Neural progenitor cell (in vitro differentiated cells): ENCODE measurements at regions not wholly inside any gene's neighbourhood (a gene's known extent, or its start where the extent isn't known, plus 50 kb on each side); places are given as distances from the start of the nearest gene placed in this dataset.

Experiments used
- DNase-seq: peaks from one replicate; pipeline ENCODE4 v3.0.0-alpha.2; 2016; ENCODE audit warnings: low spot score
- H2AFZ ChIP-seq: fragments of 200-600 bp; sonication (generic); replicated peaks from 2 replicates; pipeline ENCODE4 v1.6.1; 2016; ENCODE audit warnings: antibody characterized with exemption
- H3F3A ChIP-seq: fragments of 200-600 bp; sonication (generic); 2 replicates; pipeline ENCODE4 v1.6.1; 2016; ENCODE audit warnings: antibody characterized with exemption, low read depth
- H3K27ac ChIP-seq: fragments of 200-600 bp; sonication (generic); 2 replicates; pipeline ENCODE4 v1.5.1; 2016; ENCODE audit warnings: mild to moderate bottlenecking
- H3K27me3 ChIP-seq: fragments of 200-600 bp; sonication (generic); 2 replicates; pipeline ENCODE4 v1.6.1; 2016; ENCODE audit warnings: mild to moderate bottlenecking, moderate library complexity
- H3K36me3 ChIP-seq: fragments of 200-600 bp; sonication (generic); 2 replicates; pipeline ENCODE4 v1.5.1; 2016
- H3K4me1 ChIP-seq: fragments of 200-600 bp; sonication (generic); 2 replicates; pipeline ENCODE4 v1.6.1; 2016; ENCODE audit warnings: mixed run types
- H3K4me2 ChIP-seq: fragments of 200-600 bp; sonication (generic); 2 replicates; pipeline ENCODE4 v1.6.1; 2016
- H3K4me3 ChIP-seq: fragments of 200-600 bp; sonication (generic); 2 replicates; pipeline ENCODE4 v1.5.1; 2016
- H3K79me2 ChIP-seq: fragments of 200-600 bp; sonication (generic); 2 replicates; pipeline ENCODE4 v1.6.1; 2016; ENCODE audit warnings: low read depth
- H3K9ac ChIP-seq: fragments of 200-600 bp; sonication (generic); 2 replicates; pipeline ENCODE4 v1.6.1; 2016
- H3K9me3 ChIP-seq: fragments of 200-600 bp; sonication (generic); 2 replicates; pipeline ENCODE4 v1.5.1; 2016; ENCODE audit warnings: low read depth
- H4K20me1 ChIP-seq: fragments of 200-600 bp; sonication (generic); 2 replicates; pipeline ENCODE4 v1.6.1; 2016; ENCODE audit warnings: low read depth
- H3K27ac Mint-ChIP-seq: 3 replicates; pipeline ENCODE4 v1.8.0; 2021; ENCODE audit warnings: mixed read lengths
- H3K27me3 Mint-ChIP-seq: 2 replicates; pipeline ENCODE4 v1.8.0; 2022; ENCODE audit warnings: low read depth, mild to moderate bottlenecking, inconsistent platforms, moderate library complexity, mixed read lengths; ENCODE audit not compliant: insufficient read depth
- H3K36me3 Mint-ChIP-seq: 3 replicates; pipeline ENCODE4 v1.8.0; 2021; ENCODE audit warnings: mixed read lengths
- H3K4me1 Mint-ChIP-seq: 3 replicates; pipeline ENCODE4 v1.8.0; 2021; ENCODE audit warnings: mixed read lengths
- H3K4me3 Mint-ChIP-seq: 3 replicates; pipeline ENCODE4 v1.8.0; 2021; ENCODE audit warnings: mild to moderate bottlenecking, moderate library complexity, mixed read lengths
- H3K9me3 Mint-ChIP-seq: 3 replicates; pipeline ENCODE4 v1.8.0; 2020; ENCODE audit warnings: mixed read lengths
- CTCF ChIP-seq: fragments of 200-600 bp; sonication (generic); IDR thresholded peaks from 2 replicates; pipeline ENCODE4 v1.5.1; 2017; ENCODE audit warnings: antibody characterized with exemption, mild to moderate bottlenecking
- EZH2 ChIP-seq: fragments of 200-600 bp; sonication (generic); IDR thresholded peaks from 2 replicates; pipeline ENCODE4 v1.6.1; 2017; ENCODE audit warnings: antibody characterized with exemption, mild to moderate bottlenecking, moderate library complexity
- EZH2phosphoT487 ChIP-seq: fragments of 200-600 bp; sonication (generic); IDR thresholded peaks from 2 replicates; pipeline ENCODE4 v1.6.1; 2017; ENCODE audit warnings: antibody characterized with exemption

GRCh38 chr2:150127995-150128394 is 359.5 kb downstream of the RND3 start:
- no peaks in the 10 kb centered on the region for H3K36me3 ChIP-seq
- H3K79me2 ChIP-seq, result no peaks in the 10 kb centered on the region
- H4K20me1 ChIP-seq, result no peaks in the 10 kb centered on the region
- Mint-ChIP-seq H3K4me1 (peaks cover 31% of the 10 kb centered on the region), H3K9me3 (peaks cover 6% of the 10 kb centered on the region), H3K27ac (no peak overlapping the region), H3K27me3 (peaks cover 3% of the 10 kb centered on the region), H3K36me3 (no peaks in the 10 kb centered on the region), H3K4me3 (no peak overlapping the region)
- peaks cover 18% of the 10 kb centered on the region for H3K4me1 ChIP-seq
- H3K4me3 ChIP-seq, result no peak overlapping the region
- no peak overlapping the region for H3K27ac ChIP-seq
- H3K27me3 ChIP-seq, result no peaks in the 10 kb centered on the region
- no peaks in the 10 kb centered on the region for H3K9me3 ChIP-seq
- no peak overlapping the region for H3K9ac ChIP-seq
- H3F3A ChIP-seq, result no peaks in the 10 kb centered on the region
- DNase-seq, result no peak
- H2AFZ ChIP-seq, result no peak overlapping the region
- no peak overlapping the region for H3K4me2 ChIP-seq
- TF ChIP-seq EZH2 (no peak), EZH2phosphoT487 (no peak), CTCF (no peak)

- peaks cover 3% of the 10 kb centered on the region for H3K27me3 Mint-ChIP-seq
- Histone ChIP-seq H3K4me2 (no peak overlapping the region), H3F3A (no peaks in the 10 kb centered on the region), H3K27me3 (no peaks in the 10 kb centered on the region), H4K20me1 (no peaks in the 10 kb centered on the region), H3K4me1 (peaks cover 22% of the 10 kb centered on the region), H2AFZ (no peak overlapping the region), H3K27ac (no peak overlapping the region), H3K9me3 (no peaks in the 10 kb centered on the region), H3K9ac (no peak overlapping the region), H3K36me3 (no peaks in the 10 kb centered on the region), H3K4me3 (no peak overlapping the region), H3K79me2 (no peaks in the 10 kb centered on the region)
- no peak overlapping the region for H3K4me3 Mint-ChIP-seq
- peaks cover 35% of the 10 kb centered on the region for H3K4me1 Mint-ChIP-seq
- no peak overlapping the region for H3K27ac Mint-ChIP-seq
- DNase-seq, result no peak
- H3K36me3 Mint-ChIP-seq, result no peaks in the 10 kb centered on the region
- TF ChIP-seq EZH2, result no peak
- no peak for TF ChIP-seq CTCF
- no peak for TF ChIP-seq EZH2phosphoT487
- H3K9me3 Mint-ChIP-seq, result peaks cover 6% of the 10 kb centered on the region
Observed at GRCh38 chr2:150127346-150127990, 360.0 kb downstream of the RND3 start.

- H3K4me2 ChIP-seq, result peak overlapping the region; percentile 33
- peaks cover 22% of the 10 kb centered on the region for H3K4me1 ChIP-seq
- Mint-ChIP-seq H3K27me3 (peaks cover 3% of the 10 kb centered on the region), H3K27ac (peak overlapping the region; percentile 44), H3K9me3 (peaks cover 6% of the 10 kb centered on the region), H3K36me3 (no peaks in the 10 kb centered on the region), H3K4me3 (no peak overlapping the region), H3K4me1 (peaks cover 42% of the 10 kb centered on the region)
- no peak overlapping the region for H3K27ac ChIP-seq
- H3K4me3 ChIP-seq, result no peak overlapping the region
- H3K9me3 ChIP-seq, result no peaks in the 10 kb centered on the region
- TF ChIP-seq EZH2 (no peak), CTCF (no peak), EZH2phosphoT487 (no peak)
- no peaks in the 10 kb centered on the region for H3K27me3 ChIP-seq
- no peaks in the 10 kb centered on the region for H4K20me1 ChIP-seq
- H3F3A ChIP-seq, result no peaks in the 10 kb centered on the region
- no peaks in the 10 kb centered on the region for H3K36me3 ChIP-seq
- H3K79me2 ChIP-seq, result no peaks in the 10 kb centered on the region
- peak; percentile 31 for DNase-seq
- no peak overlapping the region for H2AFZ ChIP-seq
- no peak overlapping the region for H3K9ac ChIP-seq
Observed at GRCh38 chr2:150126839-150127238, 360.6 kb downstream of the RND3 start.
